HL-60 (cell line): ENCODE measurements at regions not wholly inside any gene's neighbourhood (a gene's known extent, or its start where the extent isn't known, plus 50 kb on each side); places are given as distances from the start of the nearest gene placed in this dataset.

Source experiments
- CTCF ChIP-seq: IDR thresholded peaks from one replicate; pipeline ENCODE4 v1.5.1; 2011; ENCODE audit warnings: low read length, control low read depth, inconsistent platforms; ENCODE audit not compliant: insufficient read depth
- GABPA ChIP-seq: IDR thresholded peaks from 2 replicates; pipeline ENCODE4 v1.6.1; 2012; ENCODE audit warnings: low read depth
- POLR2AphosphoS5 ChIP-seq: IDR thresholded peaks from 2 replicates; pipeline ENCODE4 v1.6.1; 2012; ENCODE audit warnings: low read depth
- REST ChIP-seq: IDR thresholded peaks from 2 replicates; pipeline ENCODE4 v1.6.1; 2012; ENCODE audit warnings: low read depth; ENCODE audit not compliant: insufficient replicate concordance
- SPI1 ChIP-seq: IDR thresholded peaks from 2 replicates; pipeline ENCODE4 v1.6.1; 2012; ENCODE audit warnings: low read depth, mild to moderate bottlenecking, borderline replicate concordance

- TF ChIP-seq CTCF, result no peak
- no peak for TF ChIP-seq REST
- no peak for TF ChIP-seq POLR2AphosphoS5
- no peak for TF ChIP-seq GABPA
- no peak for TF ChIP-seq SPI1
Measured at GRCh38 chr15:29376590-29376989, 107.0 kb upstream of the NSMCE3 start.
